Neural crest cell (in vitro differentiated cells): ENCODE measurements at regions not wholly inside any gene's neighbourhood (a gene's known extent, or its start where the extent isn't known, plus 50 kb on each side); places are given as distances from the start of the nearest gene placed in this dataset.

Source experiments
- DNase-seq: peaks from one replicate; pipeline ENCODE4 v3.0.0; 2021; ENCODE audit warnings: low read depth, mixed read lengths, low spot score
- H3K27ac Mint-ChIP-seq: one replicate; pipeline ENCODE4 v1.8.0; 2021; ENCODE audit warnings: mild to moderate bottlenecking, mixed read lengths; ENCODE audit not compliant: unreplicated experiment
- H3K27me3 Mint-ChIP-seq: 2 replicates; pipeline ENCODE4 v1.8.0; 2021; ENCODE audit warnings: low read depth, mild to moderate bottlenecking, mixed read lengths
- H3K36me3 Mint-ChIP-seq: 2 replicates; pipeline ENCODE4 v1.8.0; 2021; ENCODE audit warnings: low read depth, mild to moderate bottlenecking, mixed read lengths
- H3K4me1 Mint-ChIP-seq: 2 replicates; pipeline ENCODE4 v1.8.0; 2021; ENCODE audit warnings: mixed read lengths
- H3K4me3 Mint-ChIP-seq: one replicate; pipeline ENCODE4 v1.8.0; 2021; ENCODE audit warnings: mild to moderate bottlenecking, mixed read lengths
- H3K9me3 Mint-ChIP-seq: 2 replicates; pipeline ENCODE4 v1.8.0; 2021; ENCODE audit warnings: mixed read lengths
- CTCF ChIP-seq: fragments of 200-600 bp; sonication (generic); conservative IDR thresholded peaks from 2 replicates; pipeline ENCODE4 v1.5.0; 2021; ENCODE audit warnings: antibody characterized with exemption, mild to moderate bottlenecking

GRCh38 chr4:10371869-10372471 lies 85.3 kb downstream of the ZNF518B start:
- Mint-ChIP-seq H3K9me3 (no peaks in the 10 kb centered on the region), H3K27ac (no peak overlapping the region), H3K27me3 (no peaks in the 10 kb centered on the region), H3K4me3 (no peak overlapping the region), H3K4me1 (no peaks in the 10 kb centered on the region), H3K36me3 (no peaks in the 10 kb centered on the region)
- no peak for TF ChIP-seq CTCF
- no peak for DNase-seq

GRCh38 chr4:10371121-10371520 lies 86.1 kb downstream of the ZNF518B start:
- no peaks in the 10 kb centered on the region for H3K36me3 Mint-ChIP-seq
- no peak for TF ChIP-seq CTCF
- H3K4me1 Mint-ChIP-seq, result no peaks in the 10 kb centered on the region
- H3K27me3 Mint-ChIP-seq, result no peaks in the 10 kb centered on the region
- H3K27ac Mint-ChIP-seq, result no peak overlapping the region
- DNase-seq, result no peak
- H3K9me3 Mint-ChIP-seq, result no peaks in the 10 kb centered on the region
- H3K4me3 Mint-ChIP-seq, result no peak overlapping the region

DNA sequence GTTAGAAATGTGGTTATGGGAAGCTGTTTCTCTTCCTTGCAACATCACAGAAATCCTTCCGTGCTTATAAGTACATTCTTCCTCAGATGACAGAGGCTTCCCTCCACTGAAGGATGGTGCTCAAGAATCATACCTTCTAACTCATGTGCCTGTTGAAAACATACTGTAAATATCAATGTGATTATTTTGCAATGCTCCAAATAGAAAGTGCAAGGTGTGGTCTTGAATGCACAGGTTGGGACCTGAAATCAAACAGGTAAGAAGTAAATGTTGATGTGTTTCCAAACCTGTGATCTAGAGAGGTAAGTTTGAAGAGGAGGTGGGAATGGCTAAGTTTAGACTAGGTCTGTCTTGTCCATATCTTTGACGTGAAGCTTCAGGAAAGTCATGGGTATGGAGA lies 87.7 kb downstream of the ZNF518B start:
- H3K27ac Mint-ChIP-seq, result no peak overlapping the region
- H3K9me3 Mint-ChIP-seq, result no peaks in the 10 kb centered on the region
- H3K36me3 Mint-ChIP-seq, result no peaks in the 10 kb centered on the region
- H3K4me1 Mint-ChIP-seq, result no peaks in the 10 kb centered on the region
- no peaks in the 10 kb centered on the region for H3K27me3 Mint-ChIP-seq
- TF ChIP-seq CTCF, result no peak
- no peak overlapping the region for H3K4me3 Mint-ChIP-seq
- DNase-seq, result no peak

GRCh38 chr4:10366628-10367027 lies 90.6 kb downstream of the ZNF518B start:
- TF ChIP-seq CTCF, result no peak
- H3K27ac Mint-ChIP-seq, result no peak overlapping the region
- DNase-seq, result no peak
- no peak overlapping the region for H3K4me3 Mint-ChIP-seq
- H3K36me3 Mint-ChIP-seq, result no peaks in the 10 kb centered on the region
- H3K27me3 Mint-ChIP-seq, result peaks cover 4% of the 10 kb centered on the region
- H3K4me1 Mint-ChIP-seq, result no peaks in the 10 kb centered on the region
- peaks cover 3% of the 10 kb centered on the region for H3K9me3 Mint-ChIP-seq

GRCh38 chr4:10364194-10364593 lies 93.0 kb downstream of the ZNF518B start:
- Mint-ChIP-seq H3K4me1 (no peaks in the 10 kb centered on the region), H3K9me3 (peaks cover 3% of the 10 kb centered on the region), H3K27me3 (peaks cover 8% of the 10 kb centered on the region), H3K36me3 (no peaks in the 10 kb centered on the region), H3K27ac (no peak overlapping the region), H3K4me3 (no peak overlapping the region)
- no peak for DNase-seq
- TF ChIP-seq CTCF, result no peak
